Common myeloid progenitor, CD34-positive (primary cell): ENCODE measurements at regions not wholly inside any gene's neighbourhood (a gene's known extent, or its start where the extent isn't known, plus 50 kb on each side); places are given as distances from the start of the nearest gene placed in this dataset.

Experiments used
- CTCF ChIA-PET: fragments of 350-600 bp; sonication (Branson Sonifier 250); formaldehyde crosslinking; loops from one replicate; lab custom pipeline; 2021; ENCODE audit warnings: antibody characterized with exemption; lab: Charles Lee
- POLR2A ChIA-PET: fragments of 350-600 bp; sonication (Branson Sonifier 250); formaldehyde crosslinking; loops from one replicate; lab custom pipeline; 2021; ENCODE audit warnings: antibody characterized with exemption; lab: Charles Lee
- DNase-seq, 3 donors: peaks; one replicate each; pipeline versions ENCODE4 v3.0.0 to v3.0.0-alpha.2; 2013
- H3K27ac ChIP-seq, 2 experiments: 1 replicate in 1 of 2; 2 replicates in 1 of 2; pipeline ENCODE4 v1.7.0; 2013; ENCODE audit warnings: inconsistent platforms in 2 of 2, low read length in 2 of 2, mild to moderate bottlenecking in 2 of 2, low read depth in 1 of 2, moderate library complexity in 1 of 2; ENCODE audit not compliant: severe bottlenecking in 2 of 2, insufficient read depth in 1 of 2, poor library complexity in 1 of 2
- H3K27me3 ChIP-seq, 5 experiments: replicated peaks in 2 of 5; 1 replicate in 3 of 5; 2 replicates in 2 of 5; pipeline versions ENCODE4 v1.6.1 to v1.7.0; 2013; ENCODE audit warnings: low read length in 4 of 5, mild to moderate bottlenecking in 2 of 5, moderate library complexity in 2 of 5, inconsistent platforms in 1 of 5; ENCODE audit not compliant: insufficient read depth in 5 of 5, control insufficient read depth in 4 of 5
- H3K36me3 ChIP-seq, 4 experiments: 1 replicate in 2 of 4; 2 replicates in 2 of 4; pipeline versions ENCODE4 v1.6.1 to v1.7.0; 2013; ENCODE audit warnings: low read length in 3 of 4, control low read depth in 1 of 4, mild to moderate bottlenecking in 1 of 4; ENCODE audit not compliant: control insufficient read depth in 4 of 4, insufficient read depth in 4 of 4
- H3K4me1 ChIP-seq, 4 experiments: 1 replicate in 3 of 4; 2 replicates in 1 of 4; pipeline versions ENCODE4 v1.6.1 to v1.7.1; 2013; ENCODE audit warnings: low read length in 3 of 4, mild to moderate bottlenecking in 3 of 4, control low read depth in 1 of 4, inconsistent platforms in 1 of 4, moderate library complexity in 1 of 4; ENCODE audit not compliant: control insufficient read depth in 4 of 4, insufficient read depth in 4 of 4; ENCODE audit errors: control extremely low read depth in 1 of 4
- H3K4me3 ChIP-seq, 7 experiments: 1 replicate in 4 of 7; 2 replicates in 3 of 7; pipeline versions ENCODE4 v1.5.1 to v1.7.0; 2013; ENCODE audit warnings: mild to moderate bottlenecking in 7 of 7, low read length in 6 of 7, moderate library complexity in 6 of 7, inconsistent platforms in 2 of 7, low read depth in 2 of 7, control low read depth in 1 of 7; ENCODE audit not compliant: insufficient read depth in 4 of 7, control insufficient read depth in 1 of 7; ENCODE audit errors: extremely low read depth in 1 of 7
- H3K9me3 ChIP-seq, 5 experiments: 1 replicate in 4 of 5; 2 replicates in 1 of 5; pipeline versions ENCODE4 v1.6.1 to v1.7.1; 2013; ENCODE audit warnings: low read length in 4 of 5, mild to moderate bottlenecking in 2 of 5, inconsistent platforms in 1 of 5, low read depth in 1 of 5, moderate library complexity in 1 of 5; ENCODE audit not compliant: control insufficient read depth in 4 of 5, insufficient read depth in 2 of 5; ENCODE audit errors: control extremely low read depth in 1 of 5
- WGBS: methylation state at CpG from one replicate; pipeline ENCODE4 v1.1.5; 2013; ENCODE audit not compliant: insufficient coverage; 5-methylcytosine and 5-hydroxymethylcytosine counted together

GRCh38 chr2:67713376-67713775 lies 316.2 kb downstream of the ETAA1 start:
- POLR2A ChIA-PET = no interaction called here
- DNase-seq = no peak
- Histone ChIP-seq H3K4me1 (no peaks in the 10 kb centered on the region), H3K27ac (no peak overlapping the region), H3K9me3 (no peaks in the 10 kb centered on the region), H3K36me3 (no peaks in the 10 kb centered on the region), H3K4me3 (no peak overlapping the region), H3K27me3 (peaks cover 0 to 3% (median 0%) of the 10 kb centered on the region in 5 experiments)
- CTCF ChIA-PET = no interaction called here
- 88% methylated on average over 1 of the region's 3 CpGs for WGBS

DNA sequence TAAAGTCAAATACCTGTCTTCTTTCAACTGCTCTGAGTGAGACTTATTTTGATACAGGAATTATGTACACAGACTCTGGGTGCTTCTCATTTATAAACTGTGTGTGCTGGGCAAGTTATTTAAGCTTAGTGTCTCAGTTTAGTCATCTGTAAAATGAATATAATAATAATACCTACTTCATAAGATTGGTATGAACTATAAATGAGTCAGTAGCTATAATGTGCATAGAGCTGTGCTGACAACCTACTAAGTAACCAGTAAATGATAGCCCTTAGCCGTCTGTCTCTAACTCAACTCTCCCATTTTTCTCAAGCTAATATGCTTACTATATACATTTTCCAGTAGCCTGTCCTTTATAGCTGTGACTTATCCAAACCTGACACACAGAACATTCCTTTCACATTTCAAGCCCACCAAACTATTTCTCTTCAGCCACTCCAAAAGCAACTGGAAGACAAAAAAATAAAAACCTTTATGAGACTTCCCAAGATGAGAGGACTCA lies 319.8 kb downstream of the ETAA1 start:
- 88% methylated on average over 1 of the region's 1 CpG for WGBS
- CTCF ChIA-PET = no interaction called here

GRCh38 chr2:67717692-67718091 lies 320.6 kb downstream of the ETAA1 start:
- Histone ChIP-seq H3K27me3 (no peaks in the 10 kb centered on the region), H3K9me3 (peaks cover 0 to 11% (median 2%) of the 10 kb centered on the region in 5 experiments), H3K4me3 (no peak overlapping the region), H3K36me3 (no peaks in the 10 kb centered on the region), H3K27ac (no peak overlapping the region), H3K4me1 (no peaks in the 10 kb centered on the region)
- DNase-seq = no peak
- ChIA-PET CTCF (no interaction called here), POLR2A (no interaction called here)

More for the DNA sequence above, 319.8 kb downstream of the ETAA1 start:
- POLR2A ChIA-PET = no interaction called here
- Histone ChIP-seq H3K27ac (no peak overlapping the region), H3K27me3 (peaks cover 0 to 3% (median 0%) of the 10 kb centered on the region in 5 experiments), H3K36me3 (no peaks in the 10 kb centered on the region), H3K4me1 (no peaks in the 10 kb centered on the region), H3K9me3 (peaks cover 0 to 9% (median 0%) of the 10 kb centered on the region in 5 experiments), H3K4me3 (no peak overlapping the region)
- DNase-seq = no peak

DNA sequence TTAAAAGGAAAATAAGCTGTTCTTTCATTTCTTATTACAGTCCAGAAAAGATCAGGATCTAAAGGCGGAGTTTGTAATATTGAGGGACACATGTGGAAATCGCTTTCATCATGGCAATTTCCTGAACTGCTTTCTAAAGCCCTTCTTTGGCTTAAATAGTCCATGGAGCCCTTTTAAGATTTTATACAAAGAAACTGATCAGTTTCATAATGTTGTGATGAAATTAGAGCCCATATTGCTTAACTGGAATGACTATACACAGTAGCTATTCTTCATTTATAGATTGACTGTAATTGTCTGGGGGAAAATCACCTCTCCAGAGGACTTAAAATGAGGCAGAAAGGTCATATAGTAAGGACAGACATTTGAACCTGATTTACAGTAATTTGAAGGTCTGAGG lies 322.2 kb downstream of the ETAA1 start:
- no peaks in the 10 kb centered on the region for H3K36me3 ChIP-seq
- peaks cover 0 to 11% (median 2%) of the 10 kb centered on the region in 5 experiments for H3K9me3 ChIP-seq
- no peaks in the 10 kb centered on the region for H3K27me3 ChIP-seq
- POLR2A ChIA-PET = no interaction called here
- DNase-seq = no peak
- no peak overlapping the region for H3K4me3 ChIP-seq
- H3K4me1 ChIP-seq = no peaks in the 10 kb centered on the region
- no peak overlapping the region for H3K27ac ChIP-seq
- WGBS = 100% methylated on average over 2 of the region's 2 CpGs
- CTCF ChIA-PET = no interaction called here

DNA sequence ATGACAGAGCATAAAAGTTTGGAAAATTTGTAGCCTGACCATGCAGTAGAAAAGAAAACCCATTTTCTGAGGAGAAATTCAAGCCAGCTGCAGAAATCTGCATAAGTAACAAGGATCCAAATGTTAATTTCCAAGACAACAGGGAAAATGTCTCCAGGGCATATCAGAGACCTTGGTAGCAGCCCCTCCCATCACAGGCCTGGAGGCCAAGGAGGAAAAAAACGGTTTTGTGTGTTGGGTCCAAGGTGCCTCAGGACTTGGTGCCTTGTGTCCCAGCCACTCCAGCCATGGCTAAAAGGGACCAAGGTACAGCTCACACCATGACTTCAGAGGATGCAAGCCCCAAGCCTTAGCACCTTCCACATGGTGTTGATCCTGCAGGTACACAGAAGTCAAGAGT lies 324.4 kb downstream of the ETAA1 start:
- CTCF ChIA-PET = no interaction called here
- Histone ChIP-seq H3K4me3 (no peak overlapping the region), H3K27ac (no peak overlapping the region), H3K36me3 (no peaks in the 10 kb centered on the region), H3K27me3 (no peaks in the 10 kb centered on the region), H3K4me1 (no peaks in the 10 kb centered on the region), H3K9me3 (peaks cover 0 to 11% (median 2%) of the 10 kb centered on the region in 5 experiments)
- POLR2A ChIA-PET = no interaction called here
- 100% methylated on average over 1 of the region's 1 CpG for WGBS
- no peak for DNase-seq

GRCh38 chr2:67724261-67724660 lies 327.1 kb downstream of the ETAA1 start:
- H3K9me3 ChIP-seq = peaks cover 0 to 11% (median 2%) of the 10 kb centered on the region in 5 experiments
- POLR2A ChIA-PET = no interaction called here
- no peak for DNase-seq
- H3K27ac ChIP-seq = no peak overlapping the region
- CTCF ChIA-PET = interaction anchor here (1.5 kb wide), 1 partner anchor 9 kb away, joined by 8 read pairs; no protein-coding TSS in a partner anchor
- no peak overlapping the region for H3K4me3 ChIP-seq
- WGBS = 100% methylated on average over 1 of the region's 2 CpGs
- H3K36me3 ChIP-seq = no peaks in the 10 kb centered on the region
- no peaks in the 10 kb centered on the region for H3K27me3 ChIP-seq
- no peaks in the 10 kb centered on the region for H3K4me1 ChIP-seq

- WGBS = no CpG with 5 or more reads among the region's 1 CpG
- ChIA-PET CTCF (no interaction called here), POLR2A (no interaction called here)
Observed at GRCh38 chr2:67725731-67726130, 328.6 kb downstream of the ETAA1 start.

More at GRCh38 chr2:67725731-67726130, 328.6 kb downstream of the ETAA1 start:
- H3K4me3 ChIP-seq = no peak overlapping the region
- peaks cover 0 to 10% (median 2%) of the 10 kb centered on the region in 5 experiments for H3K9me3 ChIP-seq
- no peaks in the 10 kb centered on the region for H3K36me3 ChIP-seq
- H3K4me1 ChIP-seq = no peaks in the 10 kb centered on the region
- H3K27ac ChIP-seq = no peak overlapping the region
- no peak for DNase-seq
- H3K27me3 ChIP-seq = peaks cover 0 to 5% (median 0%) of the 10 kb centered on the region in 5 experiments
